ENCODE measurements at regions not wholly inside any gene's neighbourhood (a gene's known extent, or its start where the extent isn't known, plus 50 kb on each side); places are given as distances from the start of the nearest gene placed in this dataset.
"Not testable (repeated sequence)": the region's sequence is repeated elsewhere in the genome, so short reads cannot be mapped to it uniquely, and the experiment has no call there.

DNA sequence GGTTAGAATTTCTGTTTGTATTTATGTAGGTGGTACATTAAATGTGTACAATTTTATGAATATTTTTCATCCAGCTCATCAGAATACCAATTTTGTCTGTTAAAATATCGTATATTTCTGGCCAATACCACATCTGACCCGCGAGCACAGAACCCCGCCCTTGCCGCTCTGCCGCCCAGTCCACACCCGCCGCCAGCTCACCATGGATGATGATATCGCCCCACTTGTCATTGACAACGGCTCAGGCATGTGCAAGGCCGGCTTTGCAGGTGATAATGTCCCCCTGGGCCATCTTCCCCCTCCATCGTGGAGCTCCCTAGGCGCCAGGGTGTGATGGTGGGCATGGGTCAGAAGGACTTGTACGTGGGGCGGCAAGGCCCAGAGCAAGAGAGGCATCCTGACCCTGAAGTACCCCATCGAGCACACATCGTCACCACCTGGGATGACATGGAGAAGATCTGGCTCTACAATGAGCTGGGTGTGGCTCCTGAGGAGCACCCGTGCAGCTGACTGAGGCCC lies 153.2 kb downstream of the CAVIN4 start:
- no peak for DNase-seq (ENCODE audit: low spot score)
- H3K4me1 ChIP-seq (ENCODE audit: insufficient read depth, poor library complexity, severe bottlenecking), result no peaks in the 10 kb centered on the region
- H3K9me3 ChIP-seq (ENCODE audit: severe bottlenecking), result no peaks in the 10 kb centered on the region
- ATAC-seq (ENCODE audit: low read depth), result no peak
- no peak overlapping the region for H3K4me3 ChIP-seq (ENCODE audit: severe bottlenecking)
- H3K27me3 ChIP-seq (ENCODE audit: insufficient read depth, poor library complexity, severe bottlenecking), result peaks cover 4% of the 10 kb centered on the region
- no peak overlapping the region for H3K27ac ChIP-seq (ENCODE audit: poor library complexity, severe bottlenecking)
- H3K36me3 ChIP-seq (ENCODE audit: low read depth), result no peaks in the 10 kb centered on the region
- TF ChIP-seq, protein P1, sequence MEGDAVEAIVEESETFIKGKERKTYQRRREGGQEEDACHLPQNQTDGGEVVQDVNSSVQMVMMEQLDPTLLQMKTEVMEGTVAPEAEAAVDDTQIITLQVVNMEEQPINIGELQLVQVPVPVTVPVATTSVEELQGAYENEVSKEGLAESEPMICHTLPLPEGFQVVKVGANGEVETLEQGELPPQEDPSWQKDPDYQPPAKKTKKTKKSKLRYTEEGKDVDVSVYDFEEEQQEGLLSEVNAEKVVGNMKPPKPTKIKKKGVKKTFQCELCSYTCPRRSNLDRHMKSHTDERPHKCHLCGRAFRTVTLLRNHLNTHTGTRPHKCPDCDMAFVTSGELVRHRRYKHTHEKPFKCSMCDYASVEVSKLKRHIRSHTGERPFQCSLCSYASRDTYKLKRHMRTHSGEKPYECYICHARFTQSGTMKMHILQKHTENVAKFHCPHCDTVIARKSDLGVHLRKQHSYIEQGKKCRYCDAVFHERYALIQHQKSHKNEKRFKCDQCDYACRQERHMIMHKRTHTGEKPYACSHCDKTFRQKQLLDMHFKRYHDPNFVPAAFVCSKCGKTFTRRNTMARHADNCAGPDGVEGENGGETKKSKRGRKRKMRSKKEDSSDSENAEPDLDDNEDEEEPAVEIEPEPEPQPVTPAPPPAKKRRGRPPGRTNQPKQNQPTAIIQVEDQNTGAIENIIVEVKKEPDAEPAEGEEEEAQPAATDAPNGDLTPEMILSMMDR (IDR thresholded peaks at IDR 0.05; ENCODE audit: poor library complexity, severe bottlenecking), result no peak

DNA sequence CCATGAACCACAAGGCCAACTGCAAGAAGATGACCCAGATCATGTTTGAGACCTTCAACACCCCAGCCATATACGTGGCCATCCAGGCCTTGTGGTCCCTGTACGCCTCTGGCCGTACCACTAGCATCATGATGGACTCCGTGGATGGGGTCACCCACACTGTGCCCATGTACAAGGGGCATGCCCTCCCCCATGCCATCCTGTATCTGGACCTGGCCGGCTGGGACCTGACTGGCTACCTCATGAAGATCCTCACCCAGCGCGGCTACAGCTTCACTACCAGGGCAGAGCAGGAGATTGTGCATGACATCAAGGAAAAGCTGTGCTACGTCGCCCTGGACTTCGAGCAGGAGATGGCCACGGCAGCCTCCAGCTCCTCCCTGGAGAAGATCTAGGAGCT lies 153.7 kb downstream of the CAVIN4 start:
- no peak for ATAC-seq (ENCODE audit: low read depth)
- Histone ChIP-seq H3K36me3 (ENCODE audit: low read depth) (no peaks in the 10 kb centered on the region), H3K9me3 (ENCODE audit: severe bottlenecking) (no peaks in the 10 kb centered on the region), H3K27me3 (ENCODE audit: insufficient read depth, poor library complexity, severe bottlenecking) (peaks cover 1% of the 10 kb centered on the region), H3K4me1 (ENCODE audit: insufficient read depth, poor library complexity, severe bottlenecking) (no peaks in the 10 kb centered on the region), H3K4me3 (ENCODE audit: severe bottlenecking) (no peak overlapping the region), H3K27ac (ENCODE audit: poor library complexity, severe bottlenecking) (no peak overlapping the region)
- TF ChIP-seq, protein P1 (IDR thresholded peaks at IDR 0.05; ENCODE audit: poor library complexity, severe bottlenecking), result no peak
- no peak for DNase-seq (ENCODE audit: low spot score)

DNA sequence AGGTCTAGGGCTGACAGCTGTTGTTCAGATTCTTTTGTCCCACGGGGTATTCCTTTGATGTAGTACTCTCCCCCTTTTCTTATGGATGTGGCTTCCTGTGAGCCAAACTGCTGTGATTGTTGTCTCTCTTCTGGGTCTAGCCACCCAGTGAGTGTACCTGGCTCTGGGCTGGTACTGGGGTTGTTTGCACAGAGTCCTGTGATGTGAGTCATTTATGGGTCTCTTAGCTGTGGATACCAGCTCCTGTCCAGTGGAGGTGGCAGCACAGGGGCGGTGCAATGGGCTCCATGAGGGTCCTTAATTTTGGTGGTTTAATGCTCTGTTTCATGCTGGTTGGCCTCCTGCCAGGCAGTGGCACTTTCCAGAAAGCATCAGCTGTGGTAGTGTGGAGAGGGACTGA lies 161.3 kb downstream of the CAVIN4 start:
- TF ChIP-seq, protein P1 (IDR thresholded peaks at IDR 0.05; ENCODE audit: poor library complexity, severe bottlenecking), result no peak
- no peaks in the 10 kb centered on the region for H3K4me1 ChIP-seq (ENCODE audit: insufficient read depth, poor library complexity, severe bottlenecking)
- no peaks in the 10 kb centered on the region for H3K27me3 ChIP-seq (ENCODE audit: insufficient read depth, poor library complexity, severe bottlenecking)
- no peaks in the 10 kb centered on the region for H3K9me3 ChIP-seq (ENCODE audit: severe bottlenecking)
- DNase-seq (ENCODE audit: low spot score) (no peak), ATAC-seq (ENCODE audit: low read depth) (no peak)
- no peak overlapping the region for H3K27ac ChIP-seq (ENCODE audit: poor library complexity, severe bottlenecking)
- no peaks in the 10 kb centered on the region for H3K36me3 ChIP-seq (ENCODE audit: low read depth)
- H3K4me3 ChIP-seq (ENCODE audit: severe bottlenecking), result no peak overlapping the region

DNA sequence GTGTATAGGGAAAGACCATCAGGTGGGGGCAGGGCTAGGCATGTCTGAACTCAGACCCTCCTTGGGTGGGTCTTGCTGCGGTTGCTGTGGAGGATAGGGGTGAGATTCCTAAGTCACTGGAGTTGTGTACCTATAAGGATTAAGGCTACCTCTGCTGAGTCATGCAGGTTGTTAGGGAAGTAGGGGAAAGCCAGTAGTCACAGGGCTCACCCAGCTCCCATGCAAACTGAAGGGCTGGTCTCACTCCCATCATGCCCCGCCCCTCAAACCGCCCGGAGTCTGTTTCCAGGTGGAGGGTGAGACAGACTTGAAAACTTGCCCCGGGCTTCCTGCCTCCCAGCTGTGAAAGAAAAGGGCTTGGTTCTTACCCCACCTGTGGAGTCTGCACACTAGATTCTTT lies 161.8 kb downstream of the CAVIN4 start:
- Histone ChIP-seq H3K4me3 (ENCODE audit: severe bottlenecking) (no peak overlapping the region), H3K36me3 (ENCODE audit: low read depth) (no peaks in the 10 kb centered on the region), H3K27ac (ENCODE audit: poor library complexity, severe bottlenecking) (no peak overlapping the region), H3K27me3 (ENCODE audit: insufficient read depth, poor library complexity, severe bottlenecking) (no peaks in the 10 kb centered on the region), H3K4me1 (ENCODE audit: insufficient read depth, poor library complexity, severe bottlenecking) (no peaks in the 10 kb centered on the region), H3K9me3 (ENCODE audit: severe bottlenecking) (no peaks in the 10 kb centered on the region)
- DNase-seq (ENCODE audit: low spot score) (no peak), ATAC-seq (ENCODE audit: low read depth) (no peak)
- TF ChIP-seq, protein P1 (IDR thresholded peaks at IDR 0.05; ENCODE audit: poor library complexity, severe bottlenecking), result no peak

DNA sequence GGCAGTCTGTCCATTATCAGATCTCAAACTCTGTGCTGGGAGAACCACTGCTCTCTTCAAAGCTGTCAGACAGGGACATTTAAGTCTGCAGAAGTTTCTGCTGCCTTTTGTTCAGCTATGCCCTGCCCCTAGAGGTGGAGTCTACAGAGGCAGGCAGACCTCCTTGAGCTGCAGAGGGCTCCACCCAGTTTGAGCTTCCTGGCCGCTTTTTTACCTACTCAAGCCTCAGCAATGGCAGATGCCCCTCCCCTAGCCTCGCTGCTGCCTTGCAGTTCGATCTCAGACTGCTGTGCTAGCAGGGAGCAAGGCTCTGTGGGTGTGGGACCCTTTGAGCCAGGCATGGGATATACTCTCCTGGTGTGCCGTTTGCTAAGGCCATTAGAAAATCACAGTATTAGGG lies 171.1 kb downstream of the CAVIN4 start:
- H3K27ac ChIP-seq (ENCODE audit: poor library complexity, severe bottlenecking); H3K4me1 ChIP-seq (ENCODE audit: insufficient read depth, poor library complexity, severe bottlenecking); H3K36me3 ChIP-seq (ENCODE audit: low read depth); ATAC-seq (ENCODE audit: low read depth); H3K27me3 ChIP-seq (ENCODE audit: insufficient read depth, poor library complexity, severe bottlenecking); DNase-seq (ENCODE audit: low spot score); H3K4me3 ChIP-seq (ENCODE audit: severe bottlenecking); H3K9me3 ChIP-seq (ENCODE audit: severe bottlenecking): not testable (repeated sequence)
